Stomach (tissue), 8 donors: ENCODE measurements at regions not wholly inside any gene's neighbourhood (a gene's known extent, or its start where the extent isn't known, plus 50 kb on each side); places are given as distances from the start of the nearest gene placed in this dataset.

Experiments used
- DNase-seq, 2 donors: peaks; one replicate each; pipeline versions ENCODE4 v3.0.0 to v3.0.0-alpha.2; 2013 to 2019
- H3K27ac ChIP-seq, 5 donors: fragments of 200-600 bp in 4 of 5; sonication (generic) in 4 of 5; one replicate each; pipeline ENCODE4 v1.5.1; 2013 to 2019; ENCODE audit warnings: mild to moderate bottlenecking in 1 of 5, moderate library complexity in 1 of 5
- H3K27me3 ChIP-seq, 3 donors: fragments of 200-600 bp; sonication (generic); one replicate each; pipeline ENCODE4 v1.5.1; 2017 to 2019; ENCODE audit warnings: mixed run types in 1 of 3
- H3K36me3 ChIP-seq, 4 donors: fragments of 200-600 bp; sonication (generic); 1 replicate in 3 of 4; 2 replicates in 1 of 4; pipeline ENCODE4 v1.5.1; 2016 to 2019
- H3K4me1 ChIP-seq, 4 donors: fragments of 200-600 bp; sonication (generic); one replicate each; pipeline ENCODE4 v1.5.1; 2016 to 2019
- H3K4me3 ChIP-seq, 4 donors: fragments of 200-600 bp; sonication (generic) in 3 of 4; one replicate each; pipeline ENCODE4 v1.5.1; 2016 to 2019; ENCODE audit warnings: mild to moderate bottlenecking in 1 of 4
- H3K9me3 ChIP-seq, 4 donors: fragments of 200-600 bp; sonication (generic); one replicate each; pipeline ENCODE4 v1.5.1; 2016 to 2019
- EP300 ChIP-seq: sonication (generic); formaldehyde crosslinking; IDR thresholded peaks from one replicate; pipeline ENCODE4 v1.6.1; 2017; ENCODE audit warnings: antibody characterized with exemption
- POLR2A ChIP-seq, 4 donors: fragments of 450-650 bp; IDR thresholded peaks; one replicate each; pipeline ENCODE4 v1.6.1; 2016; ENCODE audit warnings: antibody characterized with exemption in 4 of 4, control low read depth in 2 of 4, mild to moderate bottlenecking in 1 of 4, moderate library complexity in 1 of 4
- POLR2AphosphoS5 ChIP-seq, 3 donors: sonication (generic); formaldehyde crosslinking; IDR thresholded peaks; one replicate each; pipeline ENCODE4 v1.6.1; 2016; ENCODE audit warnings: antibody characterized with exemption in 3 of 3
- WGBS, 5 donors: extraction: QIAGEN DNeasy Blood & Tissue Kit in 3 of 5; methylation state at CpG; one replicate each; pipeline versions ENCODE4 v1.1.5 to v1.1.7; 2013 to 2018; 5-methylcytosine and 5-hydroxymethylcytosine counted together
- intact Hi-C: fragments of 100-400 bp; cut with DNase I; formaldehyde crosslinking; loops from one replicate; pipeline ENCODE4 v1.15.1; 2023; ENCODE audit warnings: low total_unique reads
- TF ChIP-seq, protein P1 (sequence below), 7 experiments: fragments of 450-650 bp in 4 of 7; fragments of 200-600 bp in 3 of 7; sonication (generic) in 3 of 7; IDR thresholded peaks; one replicate each; pipeline ENCODE4 v1.5.1; 2016 to 2019; ENCODE audit warnings: antibody characterized with exemption in 7 of 7, control low read depth in 2 of 7, mild to moderate bottlenecking in 1 of 7
- donor health status: healthy with polysubstance abuse.
- donor health status: Bipolar disorder and iron deficiency.
- donor health status: healthy.

DNA sequence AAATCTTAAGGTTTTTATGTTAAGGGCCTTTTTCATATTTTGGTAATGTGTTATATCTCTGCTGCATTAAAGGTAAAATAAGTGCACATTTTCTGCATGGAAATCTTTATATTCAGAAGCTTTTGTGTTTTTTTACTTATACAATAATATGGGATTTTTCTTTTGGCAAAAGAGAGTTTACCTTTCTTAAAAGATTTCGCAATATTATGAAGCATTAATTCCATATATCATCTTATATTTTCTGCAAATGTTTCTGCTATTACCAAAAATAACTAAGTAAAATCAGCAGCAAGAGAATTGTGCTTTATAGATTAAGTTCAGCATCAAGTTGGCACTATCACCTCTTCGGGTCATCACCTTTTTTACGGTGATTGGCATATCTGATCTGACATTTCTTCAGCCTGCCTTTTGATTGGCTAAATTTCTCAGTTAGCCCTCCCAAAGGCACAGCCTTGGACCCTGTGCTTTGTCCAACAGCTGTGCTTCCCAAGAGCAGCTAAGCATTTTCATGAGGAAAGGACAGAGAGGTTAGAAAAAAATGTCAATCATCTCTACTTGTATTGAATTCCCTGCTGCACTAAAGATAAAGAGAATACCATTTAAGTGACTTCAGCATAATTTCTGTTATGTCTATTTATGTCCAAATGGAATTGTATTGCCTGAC is 767.1 kb upstream of the PRMT6 start:
- H3K9me3 ChIP-seq, result no peaks in the 10 kb centered on the region
- H3K36me3 ChIP-seq, result no peaks in the 10 kb centered on the region
- H3K4me3 ChIP-seq, result no peak overlapping the region
- no peaks in the 10 kb centered on the region for H3K4me1 ChIP-seq
- 72 to 87% (median 85%) methylated on average over 3 of the region's 3 CpGs for WGBS, 5 donors
- DNase-seq, result no peak
- TF ChIP-seq EP300, result no peak
- no peak for TF ChIP-seq POLR2A (IDR thresholded peaks at IDR 0.05)
- TF ChIP-seq, protein P1, sequence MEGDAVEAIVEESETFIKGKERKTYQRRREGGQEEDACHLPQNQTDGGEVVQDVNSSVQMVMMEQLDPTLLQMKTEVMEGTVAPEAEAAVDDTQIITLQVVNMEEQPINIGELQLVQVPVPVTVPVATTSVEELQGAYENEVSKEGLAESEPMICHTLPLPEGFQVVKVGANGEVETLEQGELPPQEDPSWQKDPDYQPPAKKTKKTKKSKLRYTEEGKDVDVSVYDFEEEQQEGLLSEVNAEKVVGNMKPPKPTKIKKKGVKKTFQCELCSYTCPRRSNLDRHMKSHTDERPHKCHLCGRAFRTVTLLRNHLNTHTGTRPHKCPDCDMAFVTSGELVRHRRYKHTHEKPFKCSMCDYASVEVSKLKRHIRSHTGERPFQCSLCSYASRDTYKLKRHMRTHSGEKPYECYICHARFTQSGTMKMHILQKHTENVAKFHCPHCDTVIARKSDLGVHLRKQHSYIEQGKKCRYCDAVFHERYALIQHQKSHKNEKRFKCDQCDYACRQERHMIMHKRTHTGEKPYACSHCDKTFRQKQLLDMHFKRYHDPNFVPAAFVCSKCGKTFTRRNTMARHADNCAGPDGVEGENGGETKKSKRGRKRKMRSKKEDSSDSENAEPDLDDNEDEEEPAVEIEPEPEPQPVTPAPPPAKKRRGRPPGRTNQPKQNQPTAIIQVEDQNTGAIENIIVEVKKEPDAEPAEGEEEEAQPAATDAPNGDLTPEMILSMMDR (IDR thresholded peaks at IDR 0.05), result no peak
- TF ChIP-seq POLR2AphosphoS5 (IDR thresholded peaks at IDR 0.05), result no peak
- H3K27ac ChIP-seq, result no peak overlapping the region
- no peaks in the 10 kb centered on the region for H3K27me3 ChIP-seq
- intact Hi-C loops, result no loop called here

DNA sequence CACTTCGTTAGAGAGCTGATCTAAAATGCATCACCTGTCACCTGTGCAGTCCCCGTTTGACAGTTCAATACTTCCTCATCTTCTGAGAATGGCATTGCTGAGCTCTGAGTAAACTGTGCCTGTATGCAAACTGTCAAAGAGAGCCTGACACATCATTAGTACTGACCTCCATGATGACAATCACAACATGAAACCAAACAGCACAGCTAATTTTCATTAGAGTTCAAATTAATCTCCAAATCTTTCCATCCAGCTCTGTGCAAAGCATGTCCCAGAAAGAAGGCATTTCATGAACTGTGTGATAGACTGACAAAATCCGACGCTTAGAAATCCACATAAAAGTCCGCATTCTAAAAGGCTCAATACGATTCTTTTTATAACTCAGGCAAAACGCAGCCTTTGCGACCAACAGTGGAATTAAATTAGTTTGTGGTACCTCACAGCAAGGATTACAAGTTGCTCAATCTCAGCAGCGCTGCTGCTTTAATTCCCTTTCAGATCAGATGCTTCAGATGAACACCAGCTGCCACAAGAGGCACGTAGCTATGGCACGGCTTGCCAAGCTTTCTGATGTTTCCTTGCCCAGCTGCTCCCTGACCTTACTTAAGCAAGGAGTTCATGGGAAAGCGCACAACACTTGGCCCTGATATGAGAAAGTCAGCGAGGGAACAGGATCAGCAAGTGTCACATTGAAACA is 765.5 kb upstream of the PRMT6 start:
- TF ChIP-seq, protein P1 (IDR thresholded peaks at IDR 0.05), result no peak
- intact Hi-C loops, result no loop called here
- 52 to 64% (median 57%) methylated on average over 13 of the region's 13 CpGs for WGBS, 5 donors

DNA sequence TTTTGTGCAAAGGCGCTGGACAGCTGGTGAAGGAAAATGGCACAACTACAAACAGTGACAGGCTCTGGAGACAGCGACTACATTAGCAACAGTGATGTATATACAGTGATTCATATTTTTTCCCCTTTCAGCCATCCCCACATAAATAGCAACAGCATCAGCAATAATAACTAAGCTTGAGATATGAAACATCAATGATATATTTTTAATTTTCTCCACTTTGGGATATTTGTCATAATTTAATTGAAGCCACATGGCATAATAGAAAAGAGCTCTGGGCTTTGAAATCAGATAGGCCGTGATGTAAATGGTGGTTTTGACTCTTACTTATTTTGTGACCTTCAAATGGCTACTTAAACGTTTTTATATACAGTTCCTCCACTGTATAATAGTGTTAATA is 764.3 kb upstream of the PRMT6 start:
- intact Hi-C loops, result no loop called here

More for the DNA sequence above, 765.5 kb upstream of the PRMT6 start:
- H3K27me3 ChIP-seq, result no peaks in the 10 kb centered on the region
- no peak overlapping the region for H3K4me3 ChIP-seq
- H3K36me3 ChIP-seq, result no peaks in the 10 kb centered on the region
- H3K9me3 ChIP-seq, result no peaks in the 10 kb centered on the region
- DNase-seq, result peak in 1 of 2 donors; percentile 5
- no peak overlapping the region for H3K27ac ChIP-seq
- no peaks in the 10 kb centered on the region for H3K4me1 ChIP-seq

DNA sequence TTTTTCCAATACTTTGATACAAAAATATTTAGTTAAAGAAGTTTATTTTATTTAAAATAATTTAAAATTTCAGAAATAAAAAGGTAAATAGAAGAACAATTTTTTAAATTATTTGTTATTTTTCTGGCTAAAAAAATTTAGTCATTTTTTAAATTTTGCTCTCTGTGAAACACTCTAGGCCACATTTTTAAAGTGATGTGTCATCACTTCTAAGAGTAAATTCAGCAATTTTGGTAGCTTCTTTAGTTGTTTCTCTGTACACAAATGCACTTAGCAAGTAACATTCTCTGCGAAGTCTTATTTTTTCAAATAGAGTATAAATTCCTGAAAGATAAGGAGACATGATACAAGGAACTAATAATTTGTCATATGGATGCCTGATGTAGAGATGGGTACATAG is 760.0 kb upstream of the PRMT6 start:
- WGBS, 5 donors, result 86 to 98% (median 93%) methylated on average over 1 of the region's 1 CpG
- Histone ChIP-seq H3K9me3 (no peaks in the 10 kb centered on the region), H3K4me3 (no peak overlapping the region), H3K4me1 (no peaks in the 10 kb centered on the region), H3K36me3 (no peaks in the 10 kb centered on the region), H3K27ac (no peak overlapping the region), H3K27me3 (no peaks in the 10 kb centered on the region)
- intact Hi-C loops, result no loop called here
- TF ChIP-seq EP300, result no peak
- no peak for TF ChIP-seq POLR2AphosphoS5 (IDR thresholded peaks at IDR 0.05)
- no peak for TF ChIP-seq POLR2A (IDR thresholded peaks at IDR 0.05)
- DNase-seq, result no peak

More for the DNA sequence above, 764.3 kb upstream of the PRMT6 start:
- no peaks in the 10 kb centered on the region for H3K36me3 ChIP-seq
- TF ChIP-seq POLR2AphosphoS5 (IDR thresholded peaks at IDR 0.05) (no peak), EP300 (no peak), POLR2A (IDR thresholded peaks at IDR 0.05) (no peak)
- TF ChIP-seq, protein P1 (IDR thresholded peaks at IDR 0.05), result no peak
- DNase-seq, result no peak
- H3K27me3 ChIP-seq, result no peaks in the 10 kb centered on the region
- 75 to 84% (median 75%) methylated on average over 4 of the region's 4 CpGs for WGBS, 5 donors
- H3K27ac ChIP-seq, result no peak overlapping the region
- no peak overlapping the region for H3K4me3 ChIP-seq
- no peaks in the 10 kb centered on the region for H3K4me1 ChIP-seq
- no peaks in the 10 kb centered on the region for H3K9me3 ChIP-seq

DNA sequence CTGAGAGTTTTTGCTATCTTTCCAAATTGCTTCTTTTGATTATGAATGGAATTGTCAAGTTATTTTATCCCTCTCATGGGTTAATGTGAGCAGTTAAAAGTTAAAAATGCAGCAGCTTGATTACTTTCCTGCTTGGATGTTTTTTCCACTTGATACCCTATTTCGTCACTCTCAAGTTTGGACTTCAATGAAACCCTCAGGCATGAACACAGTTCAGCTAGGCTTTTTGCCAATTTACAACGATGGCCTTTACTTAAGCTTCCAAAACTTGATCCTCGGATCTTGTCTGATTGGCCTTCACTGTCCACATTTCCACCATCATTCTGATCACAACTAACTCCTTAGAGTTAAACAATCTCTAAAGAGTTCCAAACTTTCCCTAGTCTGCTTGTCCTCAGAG is 752.4 kb upstream of the PRMT6 start:
- H3K27ac ChIP-seq, result no peak overlapping the region
- DNase-seq, result no peak
- H3K36me3 ChIP-seq, result no peaks in the 10 kb centered on the region
- H3K4me3 ChIP-seq, result no peak overlapping the region
- 47 to 64% (median 51%) methylated on average over 3 of the region's 3 CpGs for WGBS, 5 donors
- no peaks in the 10 kb centered on the region for H3K27me3 ChIP-seq
- H3K9me3 ChIP-seq, result peaks cover 0 to 35% (median 22%) of the 10 kb centered on the region in 4 donors
- TF ChIP-seq POLR2AphosphoS5 (IDR thresholded peaks at IDR 0.05) (no peak), EP300 (no peak), POLR2A (IDR thresholded peaks at IDR 0.05) (no peak)
- TF ChIP-seq, protein P1 (IDR thresholded peaks at IDR 0.05), result no peak
- no peaks in the 10 kb centered on the region for H3K4me1 ChIP-seq
- intact Hi-C loops, result no loop called here
